ENCODE measurements at regions not wholly inside any gene's neighbourhood (a gene's known extent, or its start where the extent isn't known, plus 50 kb on each side); places are given as distances from the start of the nearest gene placed in this dataset.

DNA sequence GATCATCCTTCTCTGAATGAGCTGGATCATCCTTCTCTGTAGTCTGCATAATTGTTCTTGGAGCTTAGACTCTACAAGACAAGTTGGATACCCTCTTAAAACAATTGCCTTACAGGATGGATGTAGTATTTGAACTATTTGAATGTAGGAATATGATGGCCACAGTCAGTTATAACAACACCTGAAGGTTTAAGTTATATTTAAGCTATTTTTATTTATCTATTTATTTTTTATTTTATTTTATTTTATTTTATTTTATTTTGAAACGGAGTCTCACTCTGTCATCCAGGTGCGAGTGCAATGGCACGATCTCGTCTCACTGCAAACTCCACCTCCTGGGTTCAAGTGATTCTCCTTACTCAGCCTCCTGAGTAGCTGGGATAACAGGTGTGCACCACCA lies 149.9 kb upstream of the SLIT2 start:
- no peak for TF ChIP-seq POLR2AphosphoS5 (IDR thresholded peaks at IDR 0.05)
- TF ChIP-seq, protein P1, sequence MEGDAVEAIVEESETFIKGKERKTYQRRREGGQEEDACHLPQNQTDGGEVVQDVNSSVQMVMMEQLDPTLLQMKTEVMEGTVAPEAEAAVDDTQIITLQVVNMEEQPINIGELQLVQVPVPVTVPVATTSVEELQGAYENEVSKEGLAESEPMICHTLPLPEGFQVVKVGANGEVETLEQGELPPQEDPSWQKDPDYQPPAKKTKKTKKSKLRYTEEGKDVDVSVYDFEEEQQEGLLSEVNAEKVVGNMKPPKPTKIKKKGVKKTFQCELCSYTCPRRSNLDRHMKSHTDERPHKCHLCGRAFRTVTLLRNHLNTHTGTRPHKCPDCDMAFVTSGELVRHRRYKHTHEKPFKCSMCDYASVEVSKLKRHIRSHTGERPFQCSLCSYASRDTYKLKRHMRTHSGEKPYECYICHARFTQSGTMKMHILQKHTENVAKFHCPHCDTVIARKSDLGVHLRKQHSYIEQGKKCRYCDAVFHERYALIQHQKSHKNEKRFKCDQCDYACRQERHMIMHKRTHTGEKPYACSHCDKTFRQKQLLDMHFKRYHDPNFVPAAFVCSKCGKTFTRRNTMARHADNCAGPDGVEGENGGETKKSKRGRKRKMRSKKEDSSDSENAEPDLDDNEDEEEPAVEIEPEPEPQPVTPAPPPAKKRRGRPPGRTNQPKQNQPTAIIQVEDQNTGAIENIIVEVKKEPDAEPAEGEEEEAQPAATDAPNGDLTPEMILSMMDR (IDR thresholded peaks at IDR 0.05), result no peak

Data from sigmoid colon (tissue), 4 donors.